HG03280 (cell line): ENCODE measurements at regions not wholly inside any gene's neighbourhood (a gene's known extent, or its start where the extent isn't known, plus 50 kb on each side); places are given as distances from the start of the nearest gene placed in this dataset.

Experiments
- ATAC-seq: cut with Tn5 transposase; IDR thresholded peaks from one replicate; pipeline ENCODE4 v1.9.1; 2021; ENCODE audit warnings: mild to moderate bottlenecking, moderate library complexity; ENCODE audit not compliant: unreplicated experiment

- no peak for ATAC-seq
Observed at GRCh38 chr6:19972221-19972620, 135.1 kb downstream of the ID4 start.

- ATAC-seq: no peak
Observed at GRCh38 chr6:19976411-19977129, 139.4 kb downstream of the ID4 start.

GRCh38 chr6:19979059-19979458 lies 141.9 kb downstream of the ID4 start:
- no peak for ATAC-seq

- no peak for ATAC-seq
Observed at GRCh38 chr6:19979986-19980385, 142.8 kb downstream of the ID4 start.

GRCh38 chr6:19983374-19983773 lies 146.2 kb downstream of the ID4 start:
- no peak for ATAC-seq

GRCh38 chr6:19986691-19987438 lies 149.7 kb downstream of the ID4 start:
- no peak for ATAC-seq

- no peak for ATAC-seq
Observed at GRCh38 chr6:19988555-19988954, 151.4 kb downstream of the ID4 start.

GRCh38 chr6:19991176-19991575 lies 154.0 kb downstream of the ID4 start:
- ATAC-seq: no peak

GRCh38 chr6:19994909-19995308 lies 157.7 kb downstream of the ID4 start:
- ATAC-seq: no peak

GRCh38 chr6:19995575-19996257 lies 158.5 kb downstream of the ID4 start:
- no peak for ATAC-seq

- no peak for ATAC-seq
Observed at GRCh38 chr6:19997104-19997503, 159.9 kb downstream of the ID4 start.

GRCh38 chr6:19998541-19998940 lies 161.4 kb downstream of the ID4 start:
- no peak for ATAC-seq

- ATAC-seq: peak; percentile 92
Observed at GRCh38 chr6:19999319-20000191, 162.4 kb downstream of the ID4 start.

- no peak for ATAC-seq
Observed at GRCh38 chr6:20001286-20001685, 164.1 kb downstream of the ID4 start.

GRCh38 chr6:20006037-20006436 lies 168.9 kb downstream of the ID4 start:
- no peak for ATAC-seq

GRCh38 chr6:20008131-20008530 lies 171.0 kb downstream of the ID4 start:
- no peak for ATAC-seq

- ATAC-seq: no peak
Observed at GRCh38 chr6:20013066-20013861, 176.1 kb downstream of the ID4 start.

GRCh38 chr6:20014508-20014907 lies 177.3 kb downstream of the ID4 start:
- no peak for ATAC-seq

GRCh38 chr6:20020526-20020925 lies 183.4 kb downstream of the ID4 start:
- ATAC-seq: no peak

GRCh38 chr6:20021795-20022194 lies 184.6 kb downstream of the ID4 start:
- ATAC-seq: no peak
